ENCODE measurements at regions not wholly inside any gene's neighbourhood (a gene's known extent, or its start where the extent isn't known, plus 50 kb on each side); places are given as distances from the start of the nearest gene placed in this dataset.

GRCh38 chr11:123264431-123264780, 69.4 kb upstream of the CLMP start:
- no peak for TF ChIP-seq GATA2 (IDR thresholded peaks at IDR 0.05; ENCODE audit: low read depth, low read length)
- no peak for TF ChIP-seq GATA3 (IDR thresholded peaks at IDR 0.05; ENCODE audit: low read depth, low read length)

GRCh38 chr11:123261345-123262106, 66.5 kb upstream of the CLMP start:
- TF ChIP-seq GATA2 (IDR thresholded peaks at IDR 0.05; ENCODE audit: low read depth, low read length), result no peak
- TF ChIP-seq GATA3 (IDR thresholded peaks at IDR 0.05; ENCODE audit: low read depth, low read length), result no peak

- TF ChIP-seq GATA3 (IDR thresholded peaks at IDR 0.05; ENCODE audit: low read depth, low read length), result no peak
- no peak for TF ChIP-seq GATA2 (IDR thresholded peaks at IDR 0.05; ENCODE audit: low read depth, low read length)
These were observed 65.6 kb upstream of the CLMP start for GRCh38 chr11:123260511-123261211.

- no peak for TF ChIP-seq GATA3 (IDR thresholded peaks at IDR 0.05; ENCODE audit: low read depth, low read length)
- no peak for TF ChIP-seq GATA2 (IDR thresholded peaks at IDR 0.05; ENCODE audit: low read depth, low read length)
These were observed 63.8 kb upstream of the CLMP start for GRCh38 chr11:123258877-123259276.

GRCh38 chr11:123257370-123257769, 62.3 kb upstream of the CLMP start:
- no peak for TF ChIP-seq GATA2 (IDR thresholded peaks at IDR 0.05; ENCODE audit: low read depth, low read length)
- TF ChIP-seq GATA3 (IDR thresholded peaks at IDR 0.05; ENCODE audit: low read depth, low read length), result no peak

- no peak for TF ChIP-seq GATA2 (IDR thresholded peaks at IDR 0.05; ENCODE audit: low read depth, low read length)
- no peak for TF ChIP-seq GATA3 (IDR thresholded peaks at IDR 0.05; ENCODE audit: low read depth, low read length)
These were observed 60.9 kb upstream of the CLMP start for GRCh38 chr11:123255909-123256308.

- TF ChIP-seq GATA3 (IDR thresholded peaks at IDR 0.05; ENCODE audit: low read depth, low read length) (no peak), GATA2 (IDR thresholded peaks at IDR 0.05; ENCODE audit: low read depth, low read length) (no peak)
These were observed 59.3 kb upstream of the CLMP start for GRCh38 chr11:123254357-123254756.

- TF ChIP-seq GATA2 (IDR thresholded peaks at IDR 0.05; ENCODE audit: low read depth, low read length) (no peak), GATA3 (IDR thresholded peaks at IDR 0.05; ENCODE audit: low read depth, low read length) (no peak)
These were observed 58.9 kb upstream of the CLMP start for GRCh38 chr11:123253911-123254310.

GRCh38 chr11:123253223-123253622, 58.2 kb upstream of the CLMP start:
- no peak for TF ChIP-seq GATA3 (IDR thresholded peaks at IDR 0.05; ENCODE audit: low read depth, low read length)

GRCh38 chr11:123251657-123252344, 56.8 kb upstream of the CLMP start:
- TF ChIP-seq GATA2 (IDR thresholded peaks at IDR 0.05; ENCODE audit: low read depth, low read length) (no peak), GATA3 (IDR thresholded peaks at IDR 0.05; ENCODE audit: low read depth, low read length) (no peak)

- TF ChIP-seq GATA3 (IDR thresholded peaks at IDR 0.05; ENCODE audit: low read depth, low read length) (no peak), GATA2 (IDR thresholded peaks at IDR 0.05; ENCODE audit: low read depth, low read length) (no peak)
These were observed 56.0 kb upstream of the CLMP start for GRCh38 chr11:123250892-123251656.

- TF ChIP-seq GATA3 (IDR thresholded peaks at IDR 0.05; ENCODE audit: low read depth, low read length) (no peak), GATA2 (IDR thresholded peaks at IDR 0.05; ENCODE audit: low read depth, low read length) (no peak)
These were observed 54.3 kb upstream of the CLMP start for GRCh38 chr11:123249354-123249753.

- TF ChIP-seq GATA2 (IDR thresholded peaks at IDR 0.05; ENCODE audit: low read depth, low read length) (no peak), GATA3 (IDR thresholded peaks at IDR 0.05; ENCODE audit: low read depth, low read length) (no peak)
These were observed 52.8 kb upstream of the CLMP start for GRCh38 chr11:123247813-123248379.

- no peak for TF ChIP-seq GATA2 (IDR thresholded peaks at IDR 0.05; ENCODE audit: low read depth, low read length)
- no peak for TF ChIP-seq GATA3 (IDR thresholded peaks at IDR 0.05; ENCODE audit: low read depth, low read length)
These were observed 52.4 kb upstream of the CLMP start for GRCh38 chr11:123247496-123247799.
